Thoracic aorta (tissue), 2 donors: ENCODE measurements at regions not wholly inside any gene's neighbourhood (a gene's known extent, or its start where the extent isn't known, plus 50 kb on each side); places are given as distances from the start of the nearest gene placed in this dataset.

Experiments
- ATAC-seq: fragments of 150-250 bp; one replicate; pipeline ENCODE4 v1.8.0; 2017; ENCODE audit warnings: low read depth; ENCODE audit not compliant: insufficient number of reproducible peaks, low FRiP score
- DNase-seq: peaks from one replicate; pipeline ENCODE4 v3.0.0-alpha.2; 2020; ENCODE audit warnings: low spot score
- H3K27ac ChIP-seq, 2 donors: fragments of 200-600 bp; sonication (generic); 1 replicate in 1 of 2; 2 replicates in 1 of 2; pipeline ENCODE4 v1.5.1; 2016; ENCODE audit warnings: mild to moderate bottlenecking in 2 of 2, moderate library complexity in 2 of 2
- H3K27me3 ChIP-seq: fragments of 200-600 bp; sonication (generic); replicated peaks from 2 replicates; pipeline ENCODE4 v1.6.0; 2016; ENCODE audit warnings: mild to moderate bottlenecking; ENCODE audit not compliant: insufficient read depth
- H3K36me3 ChIP-seq: fragments of 200-600 bp; sonication (generic); one replicate; pipeline ENCODE4 v1.5.1; 2016
- H3K4me1 ChIP-seq, 2 donors: fragments of 200-600 bp; sonication (generic); 1 replicate in 1 of 2; 2 replicates in 1 of 2; pipeline versions ENCODE4 v1.5.1 to v1.6.0; 2016; ENCODE audit warnings: low read depth in 2 of 2, mild to moderate bottlenecking in 1 of 2; ENCODE audit not compliant: control insufficient read depth in 1 of 2
- H3K4me3 ChIP-seq: fragments of 200-600 bp; sonication (generic); 2 replicates; pipeline ENCODE4 v1.5.1; 2016; ENCODE audit warnings: mild to moderate bottlenecking
- H3K9me3 ChIP-seq: fragments of 200-600 bp; sonication (generic); 2 replicates; pipeline ENCODE4 v1.5.1; 2016
- CTCF ChIP-seq: fragments of 200-600 bp; sonication (generic); IDR thresholded peaks from one replicate; pipeline ENCODE4 v1.5.1; 2019; ENCODE audit warnings: antibody characterized with exemption

- H3K27ac ChIP-seq: no peak overlapping the region
- no peak for ATAC-seq
- TF ChIP-seq CTCF: no peak
Observed at GRCh38 chr11:80993536-80993935, 1552.7 kb upstream of the TENM4 start.

GRCh38 chr11:80990885-80991284 is 1550.1 kb upstream of the TENM4 start:
- no peaks in the 10 kb centered on the region for H3K9me3 ChIP-seq
- no peaks in the 10 kb centered on the region for H3K36me3 ChIP-seq
- ATAC-seq (no peak), DNase-seq (no peak)
- TF ChIP-seq CTCF: no peak
- H3K4me3 ChIP-seq: no peak overlapping the region
- H3K4me1 ChIP-seq: no peaks in the 10 kb centered on the region
- H3K27ac ChIP-seq: no peak overlapping the region
- no peaks in the 10 kb centered on the region for H3K27me3 ChIP-seq

More at GRCh38 chr11:80993536-80993935, 1552.7 kb upstream of the TENM4 start:
- no peaks in the 10 kb centered on the region for H3K27me3 ChIP-seq
- no peak for DNase-seq
- no peak overlapping the region for H3K4me3 ChIP-seq
- no peaks in the 10 kb centered on the region for H3K36me3 ChIP-seq
- no peaks in the 10 kb centered on the region for H3K4me1 ChIP-seq
- no peaks in the 10 kb centered on the region for H3K9me3 ChIP-seq

GRCh38 chr11:80987171-80987570 is 1546.3 kb upstream of the TENM4 start:
- H3K4me1 ChIP-seq: no peaks in the 10 kb centered on the region
- no peaks in the 10 kb centered on the region for H3K27me3 ChIP-seq
- DNase-seq (no peak), ATAC-seq (no peak)
- H3K4me3 ChIP-seq: no peak overlapping the region
- no peaks in the 10 kb centered on the region for H3K9me3 ChIP-seq
- no peak for TF ChIP-seq CTCF
- no peak overlapping the region for H3K27ac ChIP-seq
- H3K36me3 ChIP-seq: no peaks in the 10 kb centered on the region

GRCh38 chr11:80986421-80987074 is 1545.7 kb upstream of the TENM4 start:
- Histone ChIP-seq H3K27me3 (no peaks in the 10 kb centered on the region), H3K4me1 (no peaks in the 10 kb centered on the region), H3K4me3 (no peak overlapping the region), H3K27ac (no peak overlapping the region), H3K9me3 (no peaks in the 10 kb centered on the region), H3K36me3 (no peaks in the 10 kb centered on the region)
- no peak for TF ChIP-seq CTCF
- no peak for ATAC-seq
- no peak for DNase-seq

DNA sequence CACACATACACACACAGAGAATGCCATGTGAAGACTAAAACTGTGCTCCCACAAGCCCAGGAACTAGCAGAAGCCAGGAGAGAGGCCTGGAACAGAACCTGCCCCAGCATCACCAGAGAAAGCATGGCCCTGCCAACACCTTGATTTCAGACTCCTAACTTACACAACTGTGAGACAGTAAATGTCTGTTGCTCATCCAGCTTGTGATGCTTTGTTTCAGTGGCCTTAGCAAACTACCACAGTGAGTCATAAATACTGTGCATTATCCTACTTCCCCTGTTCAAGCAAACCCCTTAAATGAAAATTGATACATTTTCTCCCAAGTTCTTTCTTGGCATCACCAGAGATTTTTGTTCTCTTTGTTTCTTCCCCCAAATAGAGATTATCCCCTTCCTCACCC is 1539.4 kb upstream of the TENM4 start:
- DNase-seq (no peak), ATAC-seq (no peak)
- Histone ChIP-seq H3K4me3 (no peak overlapping the region), H3K36me3 (no peaks in the 10 kb centered on the region), H3K27me3 (no peaks in the 10 kb centered on the region), H3K4me1 (no peaks in the 10 kb centered on the region), H3K9me3 (no peaks in the 10 kb centered on the region), H3K27ac (no peak overlapping the region)
- TF ChIP-seq CTCF: no peak
